Jurkat, Clone E6-1 (cell line): ENCODE measurements at regions not wholly inside any gene's neighbourhood (a gene's known extent, or its start where the extent isn't known, plus 50 kb on each side); places are given as distances from the start of the nearest gene placed in this dataset.
"Not testable (repeated sequence)": the region's sequence is repeated elsewhere in the genome, so short reads cannot be mapped to it uniquely, and the experiment has no call there.

Experiments
- DNase-seq: peaks from one replicate; pipeline ENCODE4 v3.0.0-alpha.2; 2011; ENCODE audit warnings: low read depth, low spot score
- H3K4me3 ChIP-seq: 2 replicates; pipeline ENCODE4 v1.5.1; 2011; ENCODE audit warnings: mild to moderate bottlenecking, low read length, control low read depth, moderate library complexity

DNA sequence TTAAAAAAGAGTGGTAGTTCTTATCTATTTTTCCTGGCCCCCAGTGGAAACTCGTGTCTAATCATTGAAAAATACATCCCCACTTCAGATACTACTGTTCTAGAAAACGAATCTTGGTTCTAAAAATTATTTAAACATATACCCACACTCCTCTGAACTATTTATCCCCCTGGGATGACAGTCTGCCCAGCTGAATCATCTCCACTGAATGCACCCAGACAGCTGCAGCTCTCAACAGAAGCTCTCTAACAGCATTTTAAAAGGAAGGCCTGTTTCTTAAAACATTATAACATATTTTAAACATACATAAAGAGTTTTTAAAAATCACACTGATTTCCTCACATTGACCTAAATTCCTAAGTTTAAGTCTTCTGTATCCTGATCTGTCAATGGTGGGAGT lies 544.6 kb upstream of the PHF14 start:
- no peak for DNase-seq
- no peak overlapping the region for H3K4me3 ChIP-seq

DNA sequence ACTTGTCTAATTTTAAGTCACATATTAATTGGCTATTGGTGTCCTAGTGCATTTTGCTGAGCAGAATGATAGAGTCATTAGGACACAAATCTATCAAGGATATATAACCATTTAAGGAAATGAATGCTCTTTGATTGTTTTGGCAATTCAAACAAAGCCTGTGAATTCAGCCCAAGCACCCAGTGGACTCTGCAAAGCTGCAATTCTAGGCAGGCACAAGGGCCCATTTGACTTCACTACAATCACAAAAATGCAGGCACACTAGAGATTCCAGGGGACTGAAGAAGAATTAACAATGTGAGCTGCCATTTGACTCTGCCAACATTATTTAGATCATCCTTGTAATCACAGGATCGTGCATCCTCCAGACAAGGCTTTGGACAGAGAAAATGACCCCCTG lies 544.2 kb upstream of the PHF14 start:
- DNase-seq = no peak

DNA sequence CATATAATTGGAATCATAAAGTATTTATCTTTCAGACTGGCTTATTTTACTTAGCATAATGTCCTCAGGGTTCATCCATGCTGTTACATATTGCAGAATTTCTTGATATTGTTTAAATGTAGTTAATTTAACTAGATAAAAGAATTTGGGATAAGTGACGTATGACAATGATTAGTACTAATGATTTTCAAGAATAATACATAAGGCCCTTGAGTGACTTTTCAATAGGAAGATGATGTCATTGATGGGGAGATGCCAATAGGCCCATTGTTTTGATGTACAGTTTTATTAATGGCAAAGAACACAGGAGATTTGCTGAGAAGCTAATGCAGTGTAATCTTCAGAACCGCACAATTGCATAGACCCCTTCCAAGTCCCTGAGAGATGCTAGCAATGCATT lies 537.4 kb upstream of the PHF14 start:
- H3K4me3 ChIP-seq = no peak overlapping the region
- no peak for DNase-seq

More for the DNA sequence above, 544.2 kb upstream of the PHF14 start:
- H3K4me3 ChIP-seq = no peak overlapping the region

- H3K4me3 ChIP-seq = no peak overlapping the region
- DNase-seq = no peak
Observed at GRCh38 chr7:10439027-10439426, 534.6 kb upstream of the PHF14 start.

DNA sequence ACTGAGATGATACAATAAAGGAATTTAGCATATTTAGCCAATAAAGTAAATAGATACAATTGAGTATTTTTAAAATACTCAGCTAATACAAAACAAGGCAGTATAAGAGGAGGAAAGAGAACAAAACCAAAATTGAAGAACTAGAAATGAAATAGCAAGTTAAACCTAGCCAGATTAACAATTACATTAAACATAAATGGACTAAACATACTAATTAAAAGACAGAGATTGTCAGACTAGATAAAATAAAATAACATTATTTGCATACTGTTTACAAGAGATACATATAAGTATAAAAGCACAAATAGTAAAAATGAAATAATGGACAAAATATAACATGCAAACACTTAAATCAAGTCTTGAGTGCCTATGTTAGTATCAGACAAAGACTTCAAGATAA lies 517.7 kb upstream of the PHF14 start:
- no peak for DNase-seq
- H3K4me3 ChIP-seq = no peak overlapping the region

GRCh38 chr7:10460474-10460873 lies 513.2 kb upstream of the PHF14 start:
- DNase-seq = no peak
- no peak overlapping the region for H3K4me3 ChIP-seq

GRCh38 chr7:10463701-10464100 lies 510.0 kb upstream of the PHF14 start:
- no peak overlapping the region for H3K4me3 ChIP-seq
- DNase-seq = no peak

DNA sequence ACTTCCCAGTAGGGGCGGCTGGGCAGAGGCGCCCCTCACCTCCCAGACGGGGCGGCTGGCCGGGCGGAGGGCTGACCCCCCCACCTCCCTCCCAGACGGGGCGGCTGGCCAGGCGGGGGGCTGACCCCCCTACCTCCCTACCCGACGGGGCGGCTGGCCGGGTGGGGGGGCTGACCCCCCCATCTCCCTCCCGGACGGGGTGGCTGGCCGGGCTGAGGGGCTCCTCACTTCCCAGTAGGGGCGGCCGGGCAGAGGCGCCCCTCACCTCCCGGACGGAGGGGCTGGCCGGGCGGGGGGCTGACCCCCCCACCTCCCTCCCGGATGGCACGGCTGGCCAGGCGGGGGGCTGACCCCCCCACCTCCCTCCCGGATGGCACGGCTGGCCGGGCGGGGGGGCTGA lies 508.1 kb upstream of the PHF14 start:
- not testable (repeated sequence) for DNase-seq, H3K4me3 ChIP-seq

DNA sequence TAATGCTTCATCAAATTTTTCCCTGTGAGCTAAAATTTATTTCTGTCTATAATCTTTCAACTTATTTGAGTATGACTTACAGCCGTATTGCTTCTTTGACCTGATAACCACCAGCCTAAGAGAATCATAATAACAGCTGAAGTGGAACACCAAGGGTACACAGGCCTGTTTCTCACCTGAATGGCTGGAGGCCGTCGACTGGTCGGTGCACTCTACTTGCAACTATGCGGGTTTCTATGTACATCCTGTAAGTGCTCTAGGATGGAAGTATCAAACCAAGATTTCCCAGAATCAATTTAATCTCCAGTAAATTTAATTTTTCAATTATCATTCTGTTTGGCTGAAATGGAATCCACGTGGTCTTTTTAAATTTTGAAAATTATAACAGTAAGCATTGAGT lies 504.8 kb upstream of the PHF14 start:
- H3K4me3 ChIP-seq = no peak overlapping the region
- no peak for DNase-seq

DNA sequence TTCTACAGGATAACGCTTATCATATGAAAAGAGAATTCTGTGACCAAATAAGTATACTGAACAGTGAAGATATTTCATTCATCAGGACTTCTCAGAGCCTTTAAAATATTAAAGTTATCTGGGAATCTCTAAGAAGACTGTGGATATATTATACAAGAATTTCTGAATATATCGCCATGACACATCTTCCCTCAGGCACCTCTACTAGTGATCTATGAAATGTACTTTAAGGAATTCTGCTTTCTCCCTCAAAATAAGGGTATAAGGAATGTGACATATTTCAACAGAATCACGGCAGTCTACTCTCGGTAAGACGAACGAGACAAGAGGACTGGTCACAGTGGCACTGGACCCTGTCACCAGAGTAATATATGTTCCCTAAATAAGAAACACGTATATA lies 504.2 kb upstream of the PHF14 start:
- no peak overlapping the region for H3K4me3 ChIP-seq
- DNase-seq = no peak

GRCh38 chr7:10471280-10472058 lies 502.2 kb upstream of the PHF14 start:
- no peak for DNase-seq
- no peak overlapping the region for H3K4me3 ChIP-seq

DNA sequence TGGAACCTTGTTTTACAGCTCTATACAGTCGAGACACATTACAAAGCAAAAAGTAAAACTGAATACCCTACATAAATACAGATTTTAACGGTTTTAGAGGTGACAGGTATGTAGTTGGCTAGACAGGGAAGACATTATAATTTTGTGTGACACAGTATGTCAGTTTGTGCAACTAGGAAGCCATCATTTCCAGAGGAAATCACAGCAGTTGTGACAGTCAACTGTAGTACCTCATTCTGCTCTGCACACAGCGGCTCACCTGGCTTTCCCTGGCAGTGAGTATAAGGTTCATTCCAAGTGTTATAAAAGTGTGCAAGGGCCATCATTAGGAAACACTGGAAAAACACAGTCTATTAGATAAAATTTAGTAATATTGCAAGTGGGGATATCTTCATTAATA lies 501.6 kb upstream of the PHF14 start:
- no peak for DNase-seq
- no peak overlapping the region for H3K4me3 ChIP-seq

DNA sequence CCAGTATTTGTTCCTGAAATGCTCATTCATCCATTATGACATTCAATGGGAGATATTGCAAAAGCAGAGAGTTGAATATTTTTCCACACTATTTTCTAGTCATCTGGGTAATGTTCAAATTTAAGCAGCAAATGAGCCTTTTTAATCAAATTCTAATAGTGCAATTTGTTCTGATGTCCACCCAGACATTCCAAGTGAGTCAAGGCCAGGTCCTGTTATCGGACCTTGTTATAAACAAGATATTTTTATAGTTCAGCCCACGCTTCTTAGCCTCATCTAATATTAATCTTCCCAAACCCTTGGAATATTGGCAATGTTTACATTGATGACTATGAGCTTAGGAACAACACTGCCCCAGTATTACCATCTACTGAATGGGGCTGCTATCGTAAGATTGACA lies 500.1 kb upstream of the PHF14 start:
- H3K4me3 ChIP-seq = no peak overlapping the region
- DNase-seq = no peak

DNA sequence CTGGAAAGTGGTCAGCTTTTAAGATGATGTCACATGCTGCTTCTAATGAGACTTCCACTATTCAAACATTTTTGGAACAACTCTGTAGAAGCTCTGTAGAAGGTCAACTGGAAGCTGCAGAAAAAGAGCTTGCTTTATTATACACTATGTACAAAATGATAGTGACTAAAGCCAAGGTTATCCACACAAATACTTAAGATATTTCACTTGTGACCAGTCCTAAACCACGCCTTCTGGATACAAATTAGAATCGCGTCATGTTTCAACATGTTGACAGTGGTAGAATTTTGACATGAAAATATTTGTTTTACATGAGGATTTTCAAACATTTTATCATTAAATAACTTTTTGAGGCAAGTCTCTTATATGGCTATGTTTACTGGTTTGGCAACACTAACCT lies 499.6 kb upstream of the PHF14 start:
- no peak for DNase-seq

GRCh38 chr7:10475940-10476641 lies 497.6 kb upstream of the PHF14 start:
- H3K4me3 ChIP-seq = no peak overlapping the region
- DNase-seq = no peak

More for the DNA sequence above, 499.6 kb upstream of the PHF14 start:
- H3K4me3 ChIP-seq = no peak overlapping the region

DNA sequence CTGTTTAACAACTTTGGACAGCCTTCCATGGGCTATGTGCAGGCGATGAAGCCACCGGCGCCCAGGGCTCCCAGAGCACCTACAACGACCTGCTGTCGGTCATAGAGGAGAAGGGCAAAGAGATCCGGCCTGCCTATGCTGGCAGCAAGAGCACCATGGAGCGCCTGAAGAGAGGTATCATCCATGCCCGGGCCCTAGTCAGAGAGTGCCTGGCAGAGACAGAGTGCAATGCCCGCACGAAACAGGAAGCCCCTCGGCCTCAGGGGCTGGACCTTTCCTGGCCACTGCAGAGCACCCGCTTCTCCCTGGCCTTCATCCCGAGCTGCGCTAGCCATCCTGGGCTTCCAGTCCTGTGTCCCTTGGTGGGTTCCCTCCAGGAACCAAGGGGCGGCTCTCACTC lies 497.0 kb upstream of the PHF14 start:
- no peak for DNase-seq
- H3K4me3 ChIP-seq = no peak overlapping the region

GRCh38 chr7:10483671-10484070 lies 490.0 kb upstream of the PHF14 start:
- no peak overlapping the region for H3K4me3 ChIP-seq
- DNase-seq = no peak

DNA sequence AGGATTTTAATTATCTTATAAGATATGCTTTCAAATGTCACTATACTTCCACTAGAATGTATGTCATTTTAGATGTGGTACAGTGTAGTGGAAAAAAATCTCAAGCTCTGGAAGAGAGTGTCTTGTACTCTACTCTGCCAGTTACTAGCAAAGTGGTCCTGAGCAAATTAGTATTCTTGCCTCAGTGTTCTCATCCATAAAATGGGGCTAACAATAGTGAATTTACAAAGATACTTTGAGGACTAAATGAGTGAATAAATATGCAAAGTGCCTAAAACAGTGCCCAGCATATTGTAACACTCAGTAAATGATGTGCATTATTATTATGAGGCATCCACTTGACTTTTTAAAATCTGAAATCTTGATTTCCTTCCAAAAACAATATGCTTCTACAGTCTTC lies 488.9 kb upstream of the PHF14 start:
- DNase-seq = no peak
- no peak overlapping the region for H3K4me3 ChIP-seq

- DNase-seq = not testable (repeated sequence)
Observed at GRCh38 chr7:10501206-10501884, 472.3 kb upstream of the PHF14 start.

GRCh38 chr7:10507032-10507431 lies 466.6 kb upstream of the PHF14 start:
- no peak for DNase-seq
- no peak overlapping the region for H3K4me3 ChIP-seq

More at GRCh38 chr7:10501206-10501884, 472.3 kb upstream of the PHF14 start:
- not testable (repeated sequence) for H3K4me3 ChIP-seq
